HG02970 (cell line): ENCODE measurements at regions not wholly inside any gene's neighbourhood (a gene's known extent, or its start where the extent isn't known, plus 50 kb on each side); places are given as distances from the start of the nearest gene placed in this dataset.
A peak's percentile ranks its signal among the peaks of the same experiment; 100 is the strongest.

ENCODE experiments used
- ATAC-seq: cut with Tn5 transposase; IDR thresholded peaks from one replicate; pipeline ENCODE4 v1.9.1; 2021; ENCODE audit warnings: mild to moderate bottlenecking, moderate library complexity, moderate number of reproducible peaks; ENCODE audit not compliant: unreplicated experiment, low FRiP score

GRCh38 chr3:6578526-6578925 lies 282.4 kb upstream of the GRM7 start:
- no peak for ATAC-seq

DNA sequence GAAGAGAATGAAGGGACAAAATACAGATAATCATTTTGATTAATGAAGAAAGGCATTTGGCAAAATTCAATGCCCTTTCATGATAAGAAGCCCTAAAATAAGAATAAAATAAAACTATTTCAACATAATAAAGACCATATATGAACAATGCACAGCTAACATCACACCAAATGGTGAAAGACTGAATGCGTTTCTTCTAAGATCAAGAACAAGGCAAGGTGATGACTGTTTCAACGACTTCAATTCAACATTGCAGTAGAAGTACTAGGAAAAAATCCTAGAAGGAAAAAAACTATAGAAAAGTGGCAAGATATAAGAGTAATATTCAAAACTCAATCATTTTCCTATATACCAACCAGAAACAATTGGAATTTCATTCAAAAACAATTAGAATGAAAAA lies 280.1 kb upstream of the GRM7 start:
- no peak for ATAC-seq

DNA sequence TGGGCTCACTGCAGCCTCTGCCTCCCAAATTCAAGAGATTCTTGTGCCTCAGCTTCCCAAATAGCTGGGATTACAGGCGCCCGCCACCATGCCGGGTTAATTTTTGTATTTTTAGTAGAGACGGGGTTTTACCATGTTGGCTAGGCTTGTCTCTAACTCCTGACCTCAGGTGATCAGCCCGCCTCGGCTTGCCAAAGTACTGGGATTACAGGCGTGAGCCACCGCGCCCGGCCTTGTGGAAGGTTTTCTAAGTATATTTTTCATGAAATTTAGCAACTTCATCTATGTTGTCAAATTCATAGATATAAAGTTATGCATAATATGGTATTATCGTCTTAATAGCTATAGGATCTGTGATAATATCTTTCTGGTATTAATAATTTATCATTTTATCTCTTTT lies 275.6 kb upstream of the GRM7 start:
- ATAC-seq, result no peak

DNA sequence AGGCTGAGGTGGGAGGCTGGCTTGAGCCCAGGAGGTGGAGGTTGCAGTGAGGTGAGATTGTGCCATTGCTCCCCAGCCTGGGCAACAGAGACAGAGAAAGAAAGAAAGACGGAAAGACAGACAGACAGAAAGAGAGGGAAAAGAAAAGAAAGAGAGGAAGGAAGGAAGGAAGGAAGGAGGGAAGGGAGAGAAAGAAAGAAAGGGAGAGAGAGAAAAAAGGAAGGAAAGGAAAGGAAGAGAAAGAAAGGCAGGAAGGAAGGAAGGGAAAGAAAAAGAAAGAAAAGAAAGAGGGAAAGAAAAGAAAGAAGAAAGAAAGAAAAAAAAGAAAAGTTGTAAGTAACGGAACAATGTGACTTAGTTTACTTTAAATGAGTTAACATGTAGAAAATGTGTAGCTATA lies 260.7 kb upstream of the GRM7 start:
- ATAC-seq, result no peak

DNA sequence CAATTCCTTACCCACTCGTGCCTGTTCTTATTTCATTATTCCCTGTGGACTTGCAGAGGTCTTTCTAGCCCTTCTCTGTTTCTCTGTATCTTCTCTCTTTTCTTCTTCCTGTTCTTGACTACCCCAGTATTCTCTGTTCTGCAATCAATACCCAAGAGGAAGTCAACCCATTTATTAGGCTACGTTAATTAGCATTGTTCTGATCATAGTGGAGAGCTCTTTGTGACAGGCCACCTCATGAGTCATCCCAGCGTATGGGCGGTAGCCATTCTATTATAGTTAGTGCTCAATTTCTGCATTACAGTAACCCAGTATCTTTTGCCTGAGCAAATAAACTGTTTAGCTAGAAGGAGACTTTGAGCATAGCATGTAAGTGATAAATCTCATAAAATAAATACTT lies 259.5 kb upstream of the GRM7 start:
- no peak for ATAC-seq

DNA sequence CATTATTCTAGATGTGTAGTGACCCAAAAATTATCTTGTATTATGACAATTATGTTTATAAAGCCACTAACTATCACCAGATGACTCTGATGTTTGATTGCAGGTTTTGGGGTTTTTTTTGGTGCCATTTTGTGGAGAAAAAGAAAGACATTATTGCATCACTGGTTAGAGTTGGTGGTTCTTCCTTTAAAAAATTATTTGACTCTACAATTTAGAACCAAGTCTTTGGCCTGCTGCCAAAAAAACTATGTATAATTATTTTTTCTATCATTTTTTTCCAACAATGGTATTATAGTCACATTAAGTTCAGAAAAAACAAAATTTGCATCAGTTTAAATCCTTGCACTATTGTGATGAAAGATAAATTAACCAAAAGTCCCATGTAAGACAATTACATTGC lies 258.6 kb upstream of the GRM7 start:
- ATAC-seq, result no peak

DNA sequence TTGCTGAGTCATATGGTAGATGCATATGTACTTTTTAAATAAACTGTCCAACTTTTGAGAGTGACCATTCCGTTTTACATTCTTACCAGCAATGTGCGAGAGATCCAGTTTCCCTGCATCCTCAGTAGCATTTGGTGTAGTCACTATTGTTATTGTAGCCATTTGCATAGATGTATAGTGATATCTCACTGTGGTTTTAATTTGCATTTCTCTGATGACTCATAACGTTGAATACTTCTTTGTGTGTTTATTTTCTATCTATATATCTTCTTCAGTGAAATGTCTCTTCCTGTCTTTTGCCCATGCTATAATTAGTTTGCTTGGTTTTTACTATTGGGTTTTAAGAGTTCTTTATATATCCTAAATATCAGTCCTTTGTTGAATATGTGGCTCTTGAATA lies 255.7 kb upstream of the GRM7 start:
- no peak for ATAC-seq

- no peak for ATAC-seq
Observed at GRCh38 chr3:6608843-6609242, 252.1 kb upstream of the GRM7 start.

DNA sequence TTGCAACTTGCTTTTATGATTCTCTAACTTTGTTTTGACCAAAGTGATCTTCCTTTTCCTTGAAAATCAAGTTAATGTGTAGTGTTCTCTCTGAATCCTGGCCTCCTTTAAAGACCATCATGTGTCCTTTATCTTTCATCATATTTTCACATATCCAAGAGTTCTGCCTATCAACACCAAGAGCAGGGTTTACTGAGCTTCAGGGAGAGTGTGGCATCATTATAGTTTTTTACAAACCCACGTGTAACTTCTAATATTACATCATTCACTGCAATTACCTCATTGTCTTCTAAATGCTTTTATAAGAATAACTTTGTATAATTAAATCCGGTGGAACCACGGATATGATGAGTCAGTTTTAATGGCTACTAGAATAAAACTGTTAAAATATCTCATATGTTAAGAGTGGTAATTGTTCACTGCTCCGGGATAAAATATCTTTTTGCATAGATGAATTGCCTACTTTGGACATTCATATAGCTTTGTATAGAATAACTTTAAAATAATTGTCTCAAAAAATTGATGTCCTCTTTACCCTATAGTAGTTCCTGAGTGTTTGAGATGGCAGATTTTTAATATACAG lies 248.8 kb upstream of the GRM7 start:
- ATAC-seq, result no peak

DNA sequence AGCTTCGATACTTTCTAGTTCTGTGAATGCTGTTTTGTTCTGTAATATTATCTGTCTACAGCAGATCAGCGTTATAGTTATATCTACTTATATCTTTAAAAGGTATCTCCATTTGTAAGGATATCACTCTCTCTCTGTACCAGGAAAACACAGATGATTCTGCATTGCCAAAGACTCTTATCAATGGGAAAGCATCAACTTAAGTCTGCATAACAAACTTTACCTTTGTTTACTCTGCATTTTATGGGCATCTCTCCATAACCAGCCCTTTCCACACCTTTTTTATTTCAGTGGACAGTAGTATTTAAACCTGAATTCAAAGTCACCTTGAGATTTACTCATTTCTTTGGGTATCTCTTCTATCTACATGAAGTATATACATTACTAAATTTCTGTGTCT lies 238.7 kb upstream of the GRM7 start:
- no peak for ATAC-seq

DNA sequence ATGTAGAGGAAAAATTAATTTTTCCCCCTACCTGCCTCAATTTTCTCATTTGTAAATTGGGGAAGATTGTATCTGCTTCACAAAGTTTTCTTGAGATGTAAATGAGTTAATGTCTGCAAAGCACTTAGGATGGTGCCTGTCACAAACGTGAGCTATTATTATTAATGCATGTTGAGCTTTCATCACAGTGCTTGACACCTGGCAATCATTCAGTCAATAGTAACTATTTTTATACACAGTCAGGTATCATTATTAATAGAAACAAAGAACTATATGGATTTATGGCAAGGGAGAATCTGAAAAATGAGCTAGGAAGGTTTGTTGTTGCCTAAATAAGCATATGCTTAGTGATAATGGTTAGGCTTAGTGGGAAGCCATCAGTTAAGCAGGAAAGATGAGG lies 238.2 kb upstream of the GRM7 start:
- ATAC-seq, result no peak

DNA sequence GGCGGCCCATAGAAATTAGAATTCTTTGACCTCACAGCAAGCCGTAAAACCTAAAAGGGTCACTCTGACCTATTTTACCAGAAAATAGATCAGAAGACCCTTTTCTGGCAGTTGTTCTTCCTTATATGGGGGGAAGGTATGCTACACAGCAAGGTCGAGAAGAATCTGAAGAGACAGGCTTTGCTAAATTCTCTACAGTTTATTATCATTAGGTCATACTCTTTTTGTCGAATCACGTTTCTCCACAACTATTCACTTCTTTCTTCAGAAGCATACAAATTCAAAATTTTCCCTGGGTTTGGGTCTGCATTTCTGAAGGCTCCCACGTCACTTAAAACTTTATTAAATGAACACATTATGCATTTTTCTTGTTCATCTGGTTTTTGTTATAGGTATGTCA lies 229.5 kb upstream of the GRM7 start:
- ATAC-seq, result no peak

GRCh38 chr3:6640907-6641306 lies 220.0 kb upstream of the GRM7 start:
- no peak for ATAC-seq

GRCh38 chr3:6644070-6644929 lies 216.6 kb upstream of the GRM7 start:
- no peak for ATAC-seq

DNA sequence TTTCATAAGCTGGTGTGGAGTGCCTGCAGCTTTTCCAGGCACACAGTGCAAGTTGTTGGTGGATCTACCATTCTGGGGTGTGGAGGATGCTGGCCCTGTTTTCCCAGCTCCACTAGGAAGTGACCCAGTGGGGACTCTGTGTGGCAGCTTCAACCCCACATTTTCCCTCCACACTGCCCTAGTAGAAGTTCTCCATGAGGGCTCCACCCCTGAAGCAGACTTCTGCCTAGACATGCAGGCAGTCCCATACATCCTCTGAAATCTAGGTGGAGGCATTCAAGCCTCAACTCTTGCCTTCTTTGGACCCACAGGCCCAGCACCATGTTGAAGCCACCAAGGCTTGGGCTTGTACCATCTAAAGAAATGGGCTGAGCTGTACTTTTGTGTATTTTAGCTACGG lies 206.2 kb upstream of the GRM7 start:
- no peak for ATAC-seq

DNA sequence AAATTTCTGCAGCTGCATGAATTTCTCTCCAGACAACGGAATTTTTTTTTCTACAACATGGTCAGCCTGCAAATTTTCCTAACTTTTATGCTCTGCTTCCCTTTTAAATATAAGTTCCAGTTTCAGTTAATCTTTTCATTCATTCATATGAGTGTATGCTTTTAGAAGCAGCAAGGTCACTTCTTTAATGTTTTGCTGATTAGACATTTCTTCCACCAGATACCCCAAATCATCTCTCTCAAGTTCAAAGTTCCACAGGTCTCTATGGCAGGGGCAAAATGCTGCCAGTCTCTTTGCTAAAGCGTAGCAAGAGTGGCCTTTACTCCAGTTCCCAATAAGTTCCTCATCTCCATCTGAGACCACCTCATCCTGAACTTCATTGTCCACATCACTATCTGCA lies 205.6 kb upstream of the GRM7 start:
- ATAC-seq, result no peak

DNA sequence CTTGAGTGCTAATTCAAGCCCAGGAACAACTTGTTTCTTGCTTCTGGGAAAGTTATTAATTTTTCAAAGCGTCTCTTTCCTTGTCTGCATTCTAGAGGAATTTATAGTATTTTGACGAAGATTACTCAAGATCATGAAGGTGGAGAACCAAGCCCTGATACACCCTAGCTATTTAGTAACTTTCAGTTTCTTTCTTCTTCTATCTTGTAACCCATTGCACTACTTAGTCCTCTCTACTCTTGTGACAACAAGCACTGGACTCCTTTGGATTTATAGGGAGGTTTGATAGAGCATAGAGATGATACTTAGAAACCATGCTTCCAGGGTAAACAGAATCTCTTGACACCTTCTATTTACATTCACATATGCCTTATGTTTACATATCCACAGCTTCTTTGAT lies 203.3 kb upstream of the GRM7 start:
- ATAC-seq, result no peak

GRCh38 chr3:6667354-6667753 lies 193.6 kb upstream of the GRM7 start:
- ATAC-seq, result no peak

GRCh38 chr3:6671363-6671762 lies 189.6 kb upstream of the GRM7 start:
- no peak for ATAC-seq

- ATAC-seq, result no peak
Observed at GRCh38 chr3:6679510-6679909, 181.4 kb upstream of the GRM7 start.

GRCh38 chr3:6680119-6680806 lies 180.7 kb upstream of the GRM7 start:
- ATAC-seq, result peak; percentile 77

- ATAC-seq, result no peak
Observed at GRCh38 chr3:6697285-6697684, 163.6 kb upstream of the GRM7 start.
